KOPT-K1 (cell line): ENCODE measurements at regions not wholly inside any gene's neighbourhood (a gene's known extent, or its start where the extent isn't known, plus 50 kb on each side); places are given as distances from the start of the nearest gene placed in this dataset.
"Not testable (repeated sequence)": the region's sequence is repeated elsewhere in the genome, so short reads cannot be mapped to it uniquely, and the experiment has no call there.

Experiments
- H3K27ac ChIP-seq: fragments of 200-600 bp; sonication (generic); 2 replicates; pipeline ENCODE4 v1.5.1; 2016; ENCODE audit warnings: antibody characterized with exemption, mild to moderate bottlenecking, low read depth, low read length; ENCODE audit not compliant: poor library complexity, severe bottlenecking
- H3K36me3 ChIP-seq: fragments of 200-600 bp; sonication (generic); 2 replicates; pipeline ENCODE4 v1.5.1; 2017; ENCODE audit warnings: antibody characterized with exemption, mild to moderate bottlenecking, low read length, moderate library complexity; ENCODE audit not compliant: insufficient read depth
- H3K9me3 ChIP-seq: fragments of 200-600 bp; sonication (generic); 2 replicates; pipeline ENCODE4 v1.5.1; 2017; ENCODE audit warnings: antibody characterized with exemption, low read length, mild to moderate bottlenecking; ENCODE audit not compliant: insufficient read depth, poor library complexity, severe bottlenecking

GRCh38 chr11:38131535-38131934, 1533.5 kb upstream of the RAG2 start:
- no peak overlapping the region for H3K27ac ChIP-seq
- no peaks in the 10 kb centered on the region for H3K36me3 ChIP-seq

GRCh38 chr11:38130976-38131375, 1532.9 kb upstream of the RAG2 start:
- no peaks in the 10 kb centered on the region for H3K36me3 ChIP-seq
- no peak overlapping the region for H3K27ac ChIP-seq
- no peaks in the 10 kb centered on the region for H3K9me3 ChIP-seq

More at GRCh38 chr11:38131535-38131934, 1533.5 kb upstream of the RAG2 start:
- no peaks in the 10 kb centered on the region for H3K9me3 ChIP-seq

GRCh38 chr11:38130514-38130913, 1532.5 kb upstream of the RAG2 start:
- Histone ChIP-seq H3K27ac (no peak overlapping the region), H3K36me3 (no peaks in the 10 kb centered on the region), H3K9me3 (no peaks in the 10 kb centered on the region)

GRCh38 chr11:38123673-38124072, 1525.6 kb upstream of the RAG2 start:
- H3K27ac ChIP-seq, result no peak overlapping the region
- H3K36me3 ChIP-seq, result no peaks in the 10 kb centered on the region
- no peaks in the 10 kb centered on the region for H3K9me3 ChIP-seq

GRCh38 chr11:38116616-38117015, 1518.6 kb upstream of the RAG2 start:
- H3K36me3 ChIP-seq, H3K9me3 ChIP-seq, H3K27ac ChIP-seq: not testable (repeated sequence)

- not testable (repeated sequence) for H3K9me3 ChIP-seq, H3K36me3 ChIP-seq, H3K27ac ChIP-seq
Measured at GRCh38 chr11:38115381-38115780, 1517.3 kb upstream of the RAG2 start.

GRCh38 chr11:38100836-38101462, 1502.9 kb upstream of the RAG2 start:
- Histone ChIP-seq H3K27ac (no peak overlapping the region), H3K9me3 (no peaks in the 10 kb centered on the region), H3K36me3 (no peaks in the 10 kb centered on the region)

- Histone ChIP-seq H3K36me3 (no peaks in the 10 kb centered on the region), H3K27ac (no peak overlapping the region), H3K9me3 (no peaks in the 10 kb centered on the region)
Measured at GRCh38 chr11:38095268-38095667, 1497.2 kb upstream of the RAG2 start.

- Histone ChIP-seq H3K36me3 (no peaks in the 10 kb centered on the region), H3K27ac (no peak overlapping the region), H3K9me3 (no peaks in the 10 kb centered on the region)
Measured at GRCh38 chr11:38089726-38090125, 1491.7 kb upstream of the RAG2 start.

- H3K36me3 ChIP-seq, result no peaks in the 10 kb centered on the region
- H3K27ac ChIP-seq, result no peak overlapping the region
- H3K9me3 ChIP-seq, result no peaks in the 10 kb centered on the region
Measured at GRCh38 chr11:38060920-38061319, 1462.9 kb upstream of the RAG2 start.

- H3K9me3 ChIP-seq, result no peaks in the 10 kb centered on the region
- no peaks in the 10 kb centered on the region for H3K36me3 ChIP-seq
- no peak overlapping the region for H3K27ac ChIP-seq
Measured at GRCh38 chr11:38060136-38060535, 1462.1 kb upstream of the RAG2 start.

- Histone ChIP-seq H3K27ac (no peak overlapping the region), H3K9me3 (no peaks in the 10 kb centered on the region), H3K36me3 (no peaks in the 10 kb centered on the region)
Measured at GRCh38 chr11:38046571-38047135, 1448.6 kb upstream of the RAG2 start.

GRCh38 chr11:38043060-38043459, 1445.0 kb upstream of the RAG2 start:
- H3K27ac ChIP-seq, result no peak overlapping the region
- H3K9me3 ChIP-seq, result no peaks in the 10 kb centered on the region

GRCh38 chr11:38038777-38039176, 1440.7 kb upstream of the RAG2 start:
- H3K27ac ChIP-seq, result no peak overlapping the region
- no peaks in the 10 kb centered on the region for H3K9me3 ChIP-seq
- H3K36me3 ChIP-seq, result no peaks in the 10 kb centered on the region

More at GRCh38 chr11:38043060-38043459, 1445.0 kb upstream of the RAG2 start:
- H3K36me3 ChIP-seq, result no peaks in the 10 kb centered on the region

- Histone ChIP-seq H3K36me3 (no peaks in the 10 kb centered on the region), H3K9me3 (no peaks in the 10 kb centered on the region), H3K27ac (no peak overlapping the region)
Measured at GRCh38 chr11:38019072-38019775, 1421.2 kb upstream of the RAG2 start.

- H3K36me3 ChIP-seq, result no peaks in the 10 kb centered on the region
- no peaks in the 10 kb centered on the region for H3K9me3 ChIP-seq
- H3K27ac ChIP-seq, result no peak overlapping the region
Measured at GRCh38 chr11:38014405-38014804, 1416.4 kb upstream of the RAG2 start.
